Neuronal stem cell (in vitro differentiated cells): ENCODE measurements at regions not wholly inside any gene's neighbourhood (a gene's known extent, or its start where the extent isn't known, plus 50 kb on each side); places are given as distances from the start of the nearest gene placed in this dataset.

ENCODE experiments used
- DNase-seq: peaks from one replicate; pipeline ENCODE4 v3.0.0-alpha.2; 2013; ENCODE audit warnings: low spot score
- H2AFZ ChIP-seq: one replicate; pipeline ENCODE4 v1.6.1; 2013; ENCODE audit warnings: mild to moderate bottlenecking, low read length, inconsistent platforms
- H2AK5ac ChIP-seq: 2 replicates; pipeline ENCODE4 v1.6.1; 2013; ENCODE audit warnings: low read depth, mild to moderate bottlenecking, inconsistent platforms, low read length, moderate library complexity, mixed read lengths
- H2BK120ac ChIP-seq: 2 replicates; pipeline ENCODE4 v1.6.1; 2013; ENCODE audit warnings: low read depth, mild to moderate bottlenecking, inconsistent platforms, low read length, moderate library complexity, mixed read lengths
- H2BK12ac ChIP-seq: one replicate; pipeline ENCODE4 v1.6.1; 2013; ENCODE audit warnings: low read length, inconsistent platforms
- H2BK15ac ChIP-seq: 2 replicates; pipeline ENCODE4 v1.6.1; 2013; ENCODE audit warnings: mild to moderate bottlenecking, low read length, inconsistent platforms, mixed read lengths
- H2BK5ac ChIP-seq: one replicate; pipeline ENCODE4 v1.6.1; 2013; ENCODE audit warnings: inconsistent platforms, mild to moderate bottlenecking, low read length, moderate library complexity
- H3K14ac ChIP-seq: one replicate; pipeline ENCODE4 v1.6.1; 2013; ENCODE audit warnings: low read length, inconsistent platforms
- H3K18ac ChIP-seq: 2 replicates; pipeline ENCODE4 v1.6.1; 2013; ENCODE audit warnings: low read length, inconsistent platforms
- H3K23ac ChIP-seq: 2 replicates; pipeline ENCODE4 v1.6.1; 2013; ENCODE audit warnings: low read depth, mild to moderate bottlenecking, mixed read lengths, low read length, inconsistent platforms; ENCODE audit not compliant: poor library complexity
- H3K27ac ChIP-seq: replicated peaks from 3 replicates; pipeline ENCODE4 v1.5.1; 2013; ENCODE audit warnings: low read length, inconsistent platforms
- H3K27me3 ChIP-seq, 3 experiments: 2 replicates each; pipeline ENCODE4 v1.6.1; 2013; ENCODE audit warnings: low read length in 3 of 3, mild to moderate bottlenecking in 2 of 3, inconsistent platforms in 1 of 3, low read depth in 1 of 3, mixed read lengths in 1 of 3, moderate library complexity in 1 of 3; ENCODE audit not compliant: control insufficient read depth in 3 of 3, insufficient read depth in 3 of 3
- H3K36me3 ChIP-seq, 2 donors: replicated peaks in 1 of 2; 2 replicates each; pipeline ENCODE4 v1.6.1; 2013; ENCODE audit warnings: low read length in 2 of 2; ENCODE audit not compliant: control insufficient read depth in 2 of 2, insufficient read depth in 2 of 2
- H3K4ac ChIP-seq: 2 replicates; pipeline ENCODE4 v1.6.1; 2013; ENCODE audit warnings: inconsistent platforms, mild to moderate bottlenecking, low read length, moderate library complexity
- H3K4me1 ChIP-seq, 2 donors: 1 replicate in 1 of 2; 2 replicates in 1 of 2; pipeline ENCODE4 v1.6.1; 2013; ENCODE audit warnings: low read length in 2 of 2, low read depth in 1 of 2; ENCODE audit not compliant: control insufficient read depth in 2 of 2, insufficient read depth in 1 of 2
- H3K4me2 ChIP-seq: one replicate; pipeline ENCODE4 v1.6.1; 2013; ENCODE audit warnings: mild to moderate bottlenecking, low read length, inconsistent platforms; ENCODE audit not compliant: insufficient read depth, poor library complexity, severe bottlenecking
- H3K4me3 ChIP-seq, 2 donors: 2 replicates each; pipeline ENCODE4 v1.5.1; 2013; ENCODE audit warnings: low read length in 2 of 2, mild to moderate bottlenecking in 2 of 2, inconsistent platforms in 1 of 2, moderate library complexity in 1 of 2
- H3K79me1 ChIP-seq: one replicate; pipeline ENCODE4 v1.6.1; 2013; ENCODE audit warnings: low read depth, mild to moderate bottlenecking, inconsistent platforms, low read length, moderate library complexity
- H3K9ac ChIP-seq: one replicate; pipeline ENCODE4 v1.6.1; 2013; ENCODE audit warnings: mild to moderate bottlenecking, low read depth, low read length, inconsistent platforms; ENCODE audit not compliant: poor library complexity
- H3K9me3 ChIP-seq, 2 donors: replicated peaks in 1 of 2; 2 replicates each; pipeline versions ENCODE3 to v1.6.1; 2013; ENCODE audit warnings: low read length in 2 of 2, mild to moderate bottlenecking in 2 of 2, inconsistent platforms in 1 of 2, low read depth in 1 of 2, mixed read lengths in 1 of 2, moderate library complexity in 1 of 2; ENCODE audit not compliant: control insufficient read depth in 2 of 2, insufficient read depth in 1 of 2
- H4K8ac ChIP-seq: one replicate; pipeline ENCODE4 v1.6.1; 2013; ENCODE audit warnings: low read depth, mild to moderate bottlenecking, inconsistent platforms, low read length, moderate library complexity
- H4K91ac ChIP-seq: one replicate; pipeline ENCODE4 v1.6.1; 2013; ENCODE audit warnings: low read length, low read depth, mild to moderate bottlenecking, inconsistent platforms; ENCODE audit not compliant: poor library complexity
- WGBS, 2 donors: extraction: QIAGEN DNeasy Blood & Tissue Kit; methylation state at CpG; one replicate each; pipeline ENCODE4 v1.1.7; 2013; ENCODE audit warnings: missing lambda C conversion rate in 2 of 2, mixed read lengths in 1 of 2; ENCODE audit not compliant: insufficient read length in 2 of 2, insufficient replicate concordance in 1 of 2; ENCODE audit errors: extremely low coverage in 2 of 2; 5-methylcytosine and 5-hydroxymethylcytosine counted together

- no peak overlapping the region for H2BK12ac ChIP-seq
- no peak overlapping the region for H3K23ac ChIP-seq
- H3K27ac ChIP-seq: no peak overlapping the region
- peaks cover 0 to 3% (median 0%) of the 10 kb centered on the region in 3 experiments for H3K27me3 ChIP-seq
- no peak overlapping the region for H3K9ac ChIP-seq
- no peak overlapping the region for H4K8ac ChIP-seq
- no peak overlapping the region for H2AK5ac ChIP-seq
- no peak overlapping the region for H3K4me2 ChIP-seq
- H2BK120ac ChIP-seq: no peak overlapping the region
- H3K36me3 ChIP-seq: no peaks in the 10 kb centered on the region
- H2AFZ ChIP-seq: no peak overlapping the region
- H3K18ac ChIP-seq: no peak overlapping the region
- no peak overlapping the region for H4K91ac ChIP-seq
- H3K79me1 ChIP-seq: no peaks in the 10 kb centered on the region
- H3K9me3 ChIP-seq: no peaks in the 10 kb centered on the region
- no peak overlapping the region for H2BK15ac ChIP-seq
- no peak overlapping the region for H3K14ac ChIP-seq
- H2BK5ac ChIP-seq: no peak overlapping the region
- H3K4me3 ChIP-seq: no peak overlapping the region
- DNase-seq: no peak
- H3K4ac ChIP-seq: no peak overlapping the region
- H3K4me1 ChIP-seq: no peaks in the 10 kb centered on the region
These were observed 98.6 kb downstream of the LARP7 start for GRCh38 chr4:112735474-112735951.

GRCh38 chr4:112736718-112737135, 99.8 kb downstream of the LARP7 start:
- Histone ChIP-seq H3K4me3 (no peak overlapping the region), H4K8ac (no peak overlapping the region), H3K79me1 (no peaks in the 10 kb centered on the region), H3K18ac (no peak overlapping the region), H3K9me3 (no peaks in the 10 kb centered on the region), H2BK12ac (no peak overlapping the region), H3K9ac (no peak overlapping the region), H2BK5ac (no peak overlapping the region), H3K4me1 (no peaks in the 10 kb centered on the region), H3K36me3 (no peaks in the 10 kb centered on the region), H2BK15ac (no peak overlapping the region), H3K27ac (no peak overlapping the region), H2AFZ (no peak overlapping the region), H4K91ac (no peak overlapping the region), H2BK120ac (no peak overlapping the region), H3K4ac (no peak overlapping the region), H2AK5ac (no peak overlapping the region), H3K4me2 (no peak overlapping the region), H3K14ac (no peak overlapping the region), H3K23ac (no peak overlapping the region), H3K27me3 (peaks cover 0 to 3% (median 0%) of the 10 kb centered on the region in 3 experiments)
- no peak for DNase-seq
- no CpG with 5 or more reads among the region's 1 CpG for WGBS, 2 donors

- WGBS, 2 donors: no CpG with 5 or more reads among the region's 8 CpGs
- Histone ChIP-seq H2BK120ac (no peak overlapping the region), H3K4me1 (no peaks in the 10 kb centered on the region), H3K27me3 (peaks cover 0 to 3% (median 0%) of the 10 kb centered on the region in 3 experiments), H3K4me3 (no peak overlapping the region), H3K36me3 (no peaks in the 10 kb centered on the region), H2BK5ac (no peak overlapping the region), H2AFZ (peak overlapping the region; percentile 56), H4K91ac (no peak overlapping the region), H2AK5ac (no peak overlapping the region), H3K23ac (no peak overlapping the region), H2BK15ac (no peak overlapping the region), H3K9me3 (no peaks in the 10 kb centered on the region), H3K9ac (no peak overlapping the region), H3K18ac (no peak overlapping the region), H3K4me2 (no peak overlapping the region), H3K4ac (no peak overlapping the region), H3K14ac (no peak overlapping the region), H2BK12ac (no peak overlapping the region), H3K79me1 (no peaks in the 10 kb centered on the region), H3K27ac (no peak overlapping the region), H4K8ac (no peak overlapping the region)
- DNase-seq: no peak
These were observed 102.5 kb downstream of the LARP7 start for GRCh38 chr4:112739442-112739841.

GRCh38 chr4:112747036-112747435, 110.1 kb downstream of the LARP7 start:
- Histone ChIP-seq H3K4me3 (no peak overlapping the region), H3K79me1 (no peaks in the 10 kb centered on the region), H2BK12ac (no peak overlapping the region), H3K23ac (no peak overlapping the region), H2AK5ac (no peak overlapping the region), H3K9ac (no peak overlapping the region), H2BK5ac (no peak overlapping the region), H3K14ac (no peak overlapping the region), H4K8ac (no peak overlapping the region), H3K36me3 (no peaks in the 10 kb centered on the region), H4K91ac (no peak overlapping the region), H3K18ac (no peak overlapping the region), H3K9me3 (no peaks in the 10 kb centered on the region), H2AFZ (no peak overlapping the region), H2BK120ac (no peak overlapping the region), H2BK15ac (no peak overlapping the region), H3K4me1 (peaks cover 0 to 12% of the 10 kb centered on the region in 2 donors), H3K27me3 (peaks cover 0 to 3% (median 0%) of the 10 kb centered on the region in 3 experiments), H3K4me2 (no peak overlapping the region), H3K27ac (peak overlapping the region; percentile 39), H3K4ac (no peak overlapping the region)
- peak; percentile 59 for DNase-seq
- no CpG with 5 or more reads among the region's 1 CpG for WGBS, 2 donors
